IMR-90 (cell line): ENCODE measurements at regions not wholly inside any gene's neighbourhood (a gene's known extent, or its start where the extent isn't known, plus 50 kb on each side); places are given as distances from the start of the nearest gene placed in this dataset.

ENCODE experiments used
- ATAC-seq: fragments of 200-7000 bp; cut with Tn5 transposase; 2 replicates; pipeline ENCODE4 v1.9.1; 2020; ENCODE audit warnings: low read depth, mild to moderate bottlenecking, moderate library complexity
- BruUV-seq: library from RNA; stranded (reverse); fragments of 400-500 nt; replicated peaks from 2 replicates; lab custom pipeline; 2021; lab: Mats Ljungman, UMichigan
- CTCF ChIA-PET: fragments of 300-600 bp; formaldehyde crosslinking; extraction: SDS; loops from one replicate; lab custom pipeline; 2021; ENCODE audit warnings: antibody characterized with exemption; lab: Yijun Ruan, JAX
- POLR2A ChIA-PET: fragments of 300-600 bp; sonication (Branson Sonifier 250); formaldehyde crosslinking; loops from one replicate; lab custom pipeline; 2022; ENCODE audit warnings: antibody characterized with exemption; ENCODE audit not compliant: unreplicated experiment; lab: Charles Lee
- DNase-seq: peaks from one replicate; pipeline ENCODE4 v3.0.0; 2013
- H2AFZ ChIP-seq: replicated peaks from 2 replicates; pipeline ENCODE3; 2013; ENCODE audit warnings: low read length, mild to moderate bottlenecking; ENCODE audit not compliant: poor library complexity
- H2AK5ac ChIP-seq: 2 replicates; pipeline ENCODE4 v1.6.1; 2013; ENCODE audit warnings: low read depth, low read length, inconsistent platforms
- H2AK9ac ChIP-seq: replicated peaks from 2 replicates; pipeline ENCODE3; 2013; ENCODE audit warnings: mild to moderate bottlenecking, low read depth, low read length, moderate library complexity; ENCODE audit not compliant: poor library complexity
- H2BK120ac ChIP-seq: 2 replicates; pipeline ENCODE4 v1.6.1; 2013; ENCODE audit warnings: low read depth, low read length, inconsistent platforms
- H2BK15ac ChIP-seq: 3 replicates; pipeline ENCODE4 v1.6.1; 2013; ENCODE audit warnings: low read depth, low read length, inconsistent platforms
- H2BK20ac ChIP-seq: 2 replicates; pipeline ENCODE4 v1.6.1; 2013; ENCODE audit warnings: low read depth, mild to moderate bottlenecking, inconsistent platforms, low read length, moderate library complexity
- H2BK5ac ChIP-seq: 2 replicates; pipeline ENCODE4 v1.6.1; 2013; ENCODE audit warnings: mild to moderate bottlenecking, low read depth, low read length, inconsistent platforms; ENCODE audit not compliant: poor library complexity, severe bottlenecking
- H3K14ac ChIP-seq: replicated peaks from 2 replicates; pipeline ENCODE4 v1.6.1; 2013; ENCODE audit warnings: low read depth, low read length, inconsistent platforms
- H3K18ac ChIP-seq: 2 replicates; pipeline ENCODE4 v1.6.1; 2013; ENCODE audit warnings: low read depth, low read length, control low read depth
- H3K23ac ChIP-seq: 2 replicates; pipeline ENCODE4 v1.6.1; 2013; ENCODE audit warnings: low read depth, low read length, inconsistent platforms
- H3K27ac ChIP-seq: 2 replicates; pipeline ENCODE4 v1.5.1; 2013; ENCODE audit warnings: mild to moderate bottlenecking, control low read depth, low read length; ENCODE audit not compliant: insufficient read depth
- H3K27me3 ChIP-seq: 2 replicates; pipeline ENCODE4 v1.6.1; 2013; ENCODE audit warnings: low read length; ENCODE audit not compliant: control insufficient read depth, insufficient read depth
- H3K36me3 ChIP-seq: 2 replicates; pipeline ENCODE4 v1.6.1; 2013; ENCODE audit warnings: low read length, mixed read lengths; ENCODE audit not compliant: control insufficient read depth, insufficient read depth
- H3K4ac ChIP-seq: 2 replicates; pipeline ENCODE4 v1.6.1; 2013; ENCODE audit warnings: low read depth, low read length, inconsistent platforms
- H3K4me1 ChIP-seq: 2 replicates; pipeline ENCODE4 v1.6.1; 2013; ENCODE audit warnings: low read length, mixed read lengths; ENCODE audit not compliant: control insufficient read depth, insufficient read depth
- H3K4me2 ChIP-seq: 2 replicates; pipeline ENCODE4 v1.6.1; 2013; ENCODE audit warnings: low read depth, mild to moderate bottlenecking, control low read depth, low read length, moderate library complexity
- H3K4me3 ChIP-seq: 2 replicates; pipeline ENCODE4 v1.5.1; 2013; ENCODE audit warnings: low read depth, mild to moderate bottlenecking, control low read depth, low read length, moderate library complexity; ENCODE audit not compliant: insufficient read depth
- H3K56ac ChIP-seq: 2 replicates; pipeline ENCODE4 v1.6.1; 2013; ENCODE audit warnings: low read length, inconsistent platforms; ENCODE audit not compliant: insufficient read depth; ENCODE audit errors: extremely low read depth
- H3K79me1 ChIP-seq, 2 experiments: 2 replicates each; pipeline ENCODE4 v1.6.1; 2013; ENCODE audit warnings: low read length in 2 of 2, inconsistent platforms in 1 of 2, low read depth in 1 of 2
- H3K9ac ChIP-seq: 2 replicates; pipeline ENCODE4 v1.6.1; 2013; ENCODE audit warnings: low read depth, low read length, control low read depth
- H3K9me1 ChIP-seq: 2 replicates; pipeline ENCODE4 v1.6.1; 2013; ENCODE audit warnings: low read length, inconsistent platforms; ENCODE audit not compliant: insufficient read depth
- H3K9me3 ChIP-seq: 2 replicates; pipeline ENCODE4 v1.6.1; 2013; ENCODE audit warnings: low read length; ENCODE audit not compliant: control insufficient read depth, insufficient read depth
- H4K20me1 ChIP-seq: 2 replicates; pipeline ENCODE4 v1.6.1; 2013; ENCODE audit warnings: low read length, inconsistent platforms; ENCODE audit not compliant: insufficient read depth
- H4K5ac ChIP-seq: 2 replicates; pipeline ENCODE4 v1.6.1; 2013; ENCODE audit warnings: mild to moderate bottlenecking, low read depth, low read length, control low read depth
- H4K8ac ChIP-seq, 2 experiments: 2 replicates each; pipeline ENCODE4 v1.6.1; 2013; ENCODE audit warnings: low read depth in 2 of 2, low read length in 2 of 2, control low read depth in 1 of 2, inconsistent platforms in 1 of 2
- H4K91ac ChIP-seq: 2 replicates; pipeline ENCODE4 v1.6.1; 2013; ENCODE audit warnings: low read depth, low read length, inconsistent platforms; ENCODE audit not compliant: insufficient read depth
- CEBPB ChIP-seq: IDR thresholded peaks from 2 replicates; pipeline ENCODE4 v1.6.1; 2012; ENCODE audit warnings: low read depth, low read length, improper control_type of control experiment
- NFE2L2 ChIP-seq: fragments of 150-350 bp; IDR thresholded peaks from 2 replicates; pipeline ENCODE4 v1.6.1; 2016; ENCODE audit warnings: low read depth, mild to moderate bottlenecking, low read length
- RAD21 ChIP-seq: IDR thresholded peaks from 2 replicates; pipeline ENCODE4 v1.6.1; 2012; ENCODE audit warnings: low read length, improper control_type of control experiment
- SMC3 ChIP-seq: fragments of 150-350 bp; IDR thresholded peaks from 2 replicates; pipeline ENCODE4 v1.6.1; 2016; ENCODE audit warnings: low read depth, mild to moderate bottlenecking, antibody characterized with exemption, low read length, moderate library complexity
- USF2 ChIP-seq: fragments of 150-350 bp; IDR thresholded peaks from 2 replicates; pipeline ENCODE4 v1.6.1; 2017; ENCODE audit warnings: mild to moderate bottlenecking, antibody characterized with exemption, low read length, low read depth
- WGBS, 2 experiments: methylation state at CpG; one replicate each; pipeline versions ENCODE4 v1.1.5 to v1.1.7; 2013; ENCODE audit warnings: missing lambda C conversion rate in 2 of 2; ENCODE audit not compliant: insufficient read length in 1 of 2; ENCODE audit errors: extremely low coverage in 2 of 2; 5-methylcytosine and 5-hydroxymethylcytosine counted together
- dilution Hi-C: fragments of 300-500 bp; cut with HindIII; formaldehyde crosslinking; loops from one replicate; pipeline ENCODE4 v1.14.3; 2018; ENCODE audit warnings: low sequenced_read_pairs; ENCODE audit not compliant: unreplicated experiment
- in situ Hi-C: fragments of 300-500 bp; cut with MboI; formaldehyde crosslinking; loops from 3 replicates; pipeline ENCODE4 v1.14.3; 2019; ENCODE audit warnings: low sequenced_read_pairs, inconsistent platforms, mixed read lengths
- intact Hi-C: fragments of 100-400 bp; cut with micrococcal nuclease; formaldehyde crosslinking; loops from 2 replicates; pipeline ENCODE4 v1.10.0; 2022

GRCh38 chr5:135158982-135159381, 125.0 kb upstream of the PITX1 start:
- no peak overlapping the region for H2AK9ac ChIP-seq
- no peak overlapping the region for H3K4me2 ChIP-seq
- H3K4ac ChIP-seq = no peak overlapping the region
- peaks cover 17% of the 10 kb centered on the region for H3K9me3 ChIP-seq
- no peak overlapping the region for H3K18ac ChIP-seq
- BruUV-seq = no TSS peak
- no peak overlapping the region for H2AFZ ChIP-seq
- H3K23ac ChIP-seq = no peak overlapping the region
- no peaks in the 10 kb centered on the region for H4K20me1 ChIP-seq
- WGBS, 2 experiments = no CpG with 5 or more reads among the region's 4 CpGs
- no peaks in the 10 kb centered on the region for H3K9me1 ChIP-seq
- in situ Hi-C loops = no loop called here
- no peak overlapping the region for H4K5ac ChIP-seq
- ATAC-seq (no peak), DNase-seq (no peak)
- POLR2A ChIA-PET = no interaction called here
- H2AK5ac ChIP-seq = no peak overlapping the region
- H3K27ac ChIP-seq = no peak overlapping the region
- H3K4me1 ChIP-seq = peaks cover 2% of the 10 kb centered on the region; the same call in 1 of the 2 replicates
- no peak overlapping the region for H3K4me3 ChIP-seq
- intact Hi-C loops = no loop called here
- no peak overlapping the region for H2BK5ac ChIP-seq
- TF ChIP-seq CEBPB = no peak
- no peak for TF ChIP-seq NFE2L2
- TF ChIP-seq SMC3 = no peak
- no peak for TF ChIP-seq RAD21
- TF ChIP-seq USF2 = no peak
- no peak overlapping the region for H3K56ac ChIP-seq
- CTCF ChIA-PET = no interaction called here
- H4K8ac ChIP-seq = no peak overlapping the region
- no peak overlapping the region for H4K91ac ChIP-seq
- no peaks in the 10 kb centered on the region for H3K36me3 ChIP-seq
- H2BK15ac ChIP-seq = no peak overlapping the region
- no peak overlapping the region for H3K9ac ChIP-seq
- no peaks in the 10 kb centered on the region for H3K79me1 ChIP-seq
- dilution Hi-C loops = no loop called here
- no peak overlapping the region for H3K14ac ChIP-seq
- H2BK120ac ChIP-seq = no peak overlapping the region
- H3K27me3 ChIP-seq = peaks cover 16% of the 10 kb centered on the region
- no peak overlapping the region for H2BK20ac ChIP-seq
